ENCODE measurements at regions not wholly inside any gene's neighbourhood (a gene's known extent, or its start where the extent isn't known, plus 50 kb on each side); places are given as distances from the start of the nearest gene placed in this dataset.
"Not testable (repeated sequence)": the region's sequence is repeated elsewhere in the genome, so short reads cannot be mapped to it uniquely, and the experiment has no call there.

DNA sequence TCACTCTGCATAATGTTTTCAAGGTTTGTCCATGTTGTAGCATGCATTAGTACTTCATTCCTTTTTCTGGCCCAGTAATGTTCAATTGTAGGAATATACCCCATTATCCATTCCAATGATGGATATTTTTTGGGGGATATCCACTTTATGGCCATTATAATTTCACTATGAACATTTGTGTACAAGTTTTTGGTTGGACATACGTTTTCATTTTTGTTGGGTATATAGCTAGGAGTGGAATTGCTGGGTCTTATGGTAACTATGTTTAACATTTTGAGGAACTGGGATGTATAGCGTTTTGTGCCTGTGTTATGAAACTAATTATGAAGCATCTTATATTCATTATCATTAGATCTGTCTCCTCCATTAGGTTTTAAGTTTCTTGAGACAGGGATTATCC, 191.6 kb downstream of the TM9SF2 start:
- peaks cover 53% of the 10 kb centered on the region for H3K27me3 ChIP-seq (replicated peaks)
- H3K4me1 ChIP-seq (replicated peaks): no peaks in the 10 kb centered on the region
- no peak overlapping the region for H3K27ac ChIP-seq
- no peaks in the 10 kb centered on the region for H3K36me3 ChIP-seq
- H3K9me3 ChIP-seq (replicated peaks): 0 out of 2 replicates have a peak, but pooled peaks cover 4% of the 10 kb centered on the region
- no peak for DNase-seq (ENCODE audit: low read depth in 1 of 2, low spot score in 2 of 2)
- H3K4me3 ChIP-seq: no peak overlapping the region

DNA sequence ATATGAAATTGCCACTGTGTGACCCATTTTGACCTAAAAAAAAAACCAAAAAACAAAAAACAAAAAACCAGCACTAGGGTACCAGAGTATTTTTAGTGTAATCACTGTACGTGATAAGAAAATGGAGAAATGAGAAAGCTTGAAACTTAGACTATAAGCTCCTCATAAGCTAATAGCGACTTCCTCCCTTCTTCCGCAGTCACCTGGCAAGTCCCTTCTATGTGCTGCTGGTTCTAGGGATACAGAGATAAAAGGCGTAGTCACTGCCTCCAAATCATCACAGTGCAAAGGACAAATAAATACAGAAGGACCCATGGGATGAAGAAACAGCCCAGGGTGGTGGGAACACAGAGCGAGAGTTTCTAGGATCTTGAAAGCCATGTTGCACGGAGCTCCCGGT, 190.3 kb downstream of the TM9SF2 start:
- Histone ChIP-seq H3K36me3 (no peaks in the 10 kb centered on the region), H3K9me3 (replicated peaks) (0 out of 2 replicates have a peak, but pooled peaks cover 4% of the 10 kb centered on the region)

DNA sequence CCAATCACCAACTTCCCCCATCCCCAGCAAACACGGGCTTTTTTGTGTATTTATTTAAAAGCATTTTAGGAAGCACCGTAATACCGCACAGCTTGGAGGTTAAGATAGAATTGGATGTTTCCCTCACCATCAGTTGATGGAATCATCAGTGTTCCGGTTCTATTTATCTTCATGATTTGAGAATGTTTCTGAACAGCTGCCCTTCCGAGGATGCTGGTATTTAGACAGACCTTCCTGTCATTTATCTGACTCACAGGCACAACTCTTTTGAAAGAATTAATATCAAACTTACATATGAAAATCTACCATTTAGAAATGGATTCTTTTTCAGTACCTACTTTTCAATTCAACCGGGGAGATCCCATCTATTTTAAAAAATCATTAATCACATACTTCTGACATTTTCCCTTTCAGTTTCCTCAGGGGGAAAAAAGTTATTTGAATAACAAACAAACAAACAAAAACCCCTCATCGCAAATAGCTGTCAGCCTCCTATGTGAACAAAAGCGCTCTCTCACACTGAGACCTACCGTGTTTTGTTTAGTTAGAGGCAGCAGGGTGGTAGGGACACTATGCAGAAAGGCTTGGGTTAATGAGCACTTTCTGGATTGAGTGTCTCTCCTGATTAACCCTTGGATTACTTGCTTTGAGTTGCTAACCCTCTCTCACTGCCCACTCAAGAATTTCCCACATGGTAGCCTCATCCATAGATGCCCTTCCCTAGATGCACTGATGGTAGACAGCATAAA, 189.3 kb downstream of the TM9SF2 start:
- no peak for DNase-seq (ENCODE audit: low read depth in 1 of 2, low spot score in 2 of 2)
- Histone ChIP-seq H3K27ac (no peak overlapping the region), H3K4me1 (replicated peaks) (no peaks in the 10 kb centered on the region), H3K9me3 (replicated peaks) (0 out of 2 replicates have a peak, but pooled peaks cover 4% of the 10 kb centered on the region), H3K27me3 (replicated peaks) (peaks cover 65% of the 10 kb centered on the region), H3K36me3 (no peaks in the 10 kb centered on the region), H3K4me3 (no peak overlapping the region)

More for the DNA sequence above, 190.3 kb downstream of the TM9SF2 start:
- Histone ChIP-seq H3K4me1 (replicated peaks) (no peaks in the 10 kb centered on the region), H3K27me3 (replicated peaks) (peaks cover 58% of the 10 kb centered on the region), H3K4me3 (no peak overlapping the region), H3K27ac (no peak overlapping the region)
- DNase-seq (ENCODE audit: low read depth in 1 of 2, low spot score in 2 of 2): no peak

DNA sequence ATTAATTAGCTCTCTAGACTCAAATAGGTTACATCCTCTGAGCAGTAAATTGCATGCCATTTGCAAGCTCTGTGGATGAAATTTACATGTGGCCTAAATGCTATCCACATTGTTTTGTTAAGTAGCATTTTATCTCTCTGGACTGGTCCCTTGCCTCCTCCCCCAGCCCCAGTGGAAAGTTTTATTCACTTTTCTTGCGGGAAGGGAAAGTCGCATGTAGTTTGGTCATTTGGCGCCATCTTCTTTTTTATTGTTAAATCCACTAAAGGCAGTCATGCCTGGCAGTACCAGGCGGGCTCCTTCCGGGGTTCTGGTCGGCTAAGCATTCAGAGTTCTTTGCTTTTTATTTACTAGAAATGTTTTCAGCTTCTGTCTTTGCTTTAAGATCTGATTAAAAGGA, 188.7 kb downstream of the TM9SF2 start:
- Histone ChIP-seq H3K36me3 (no peaks in the 10 kb centered on the region), H3K27ac (no peak overlapping the region), H3K9me3 (replicated peaks) (0 out of 2 replicates have a peak, but pooled peaks cover 4% of the 10 kb centered on the region), H3K4me3 (no peak overlapping the region), H3K4me1 (replicated peaks) (no peaks in the 10 kb centered on the region), H3K27me3 (replicated peaks) (peaks cover 66% of the 10 kb centered on the region)
- DNase-seq (ENCODE audit: low read depth in 1 of 2, low spot score in 2 of 2): no peak

DNA sequence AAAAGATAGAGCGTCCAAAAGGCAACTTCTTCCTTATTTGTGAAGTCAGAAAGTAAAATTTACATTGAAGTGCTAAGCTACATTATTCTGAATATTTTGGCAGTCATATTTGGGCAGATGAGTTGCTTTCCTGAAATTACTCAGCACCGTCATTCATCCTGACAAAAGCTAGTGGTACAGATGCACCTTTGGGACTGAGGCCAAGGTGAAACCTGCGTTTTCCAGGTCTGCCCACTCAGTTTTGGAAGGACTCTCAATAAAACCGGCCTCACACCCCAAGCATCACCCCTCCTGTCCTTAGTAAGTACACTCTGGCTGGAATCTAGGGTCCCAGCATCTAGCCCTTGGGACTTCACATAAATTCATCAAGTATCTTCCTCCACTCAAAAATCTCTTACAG, 187.5 kb downstream of the TM9SF2 start:
- Histone ChIP-seq H3K27me3 (replicated peaks) (peaks cover 69% of the 10 kb centered on the region), H3K27ac (no peak overlapping the region), H3K4me3 (no peak overlapping the region), H3K4me1 (replicated peaks) (no peaks in the 10 kb centered on the region), H3K36me3 (no peaks in the 10 kb centered on the region), H3K9me3 (replicated peaks) (0 out of 2 replicates have a peak, but pooled peaks cover 4% of the 10 kb centered on the region)
- DNase-seq (ENCODE audit: low read depth in 1 of 2, low spot score in 2 of 2): no peak

DNA sequence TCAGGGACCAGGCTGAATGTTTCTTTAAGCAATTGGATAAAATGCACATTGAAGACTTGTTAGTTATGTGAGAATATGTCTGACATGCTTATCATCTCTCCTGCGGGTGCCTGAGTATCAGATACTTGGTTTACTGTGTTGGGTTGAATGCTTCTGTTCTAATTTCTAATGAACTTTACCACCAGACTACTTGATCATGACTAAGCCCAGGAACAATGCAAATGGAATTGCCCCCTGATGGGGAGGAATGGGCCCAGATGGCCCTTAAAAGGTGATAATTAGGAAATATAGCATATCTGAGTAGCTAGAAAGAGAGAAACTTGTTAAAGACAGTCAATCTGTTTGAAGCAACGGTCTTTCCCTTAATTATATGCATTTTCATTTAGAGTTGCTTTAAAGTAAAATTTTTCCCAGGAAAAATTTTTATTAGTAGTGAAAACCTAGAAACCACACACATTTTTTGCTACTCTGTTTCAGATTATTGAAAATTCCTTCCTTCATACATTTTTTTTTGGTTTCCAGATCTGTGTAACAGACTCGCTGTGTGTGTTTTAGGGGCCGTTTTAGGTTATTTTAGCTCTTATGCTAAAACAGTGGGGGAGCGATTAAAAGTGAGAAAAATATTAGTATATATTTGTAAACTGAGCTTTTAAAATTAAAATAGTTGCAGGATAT, 186.6 kb downstream of the TM9SF2 start:
- DNase-seq (ENCODE audit: low read depth in 1 of 2, low spot score in 2 of 2): no peak
- no peak overlapping the region for H3K4me3 ChIP-seq
- H3K27ac ChIP-seq: no peak overlapping the region
- H3K36me3 ChIP-seq: no peaks in the 10 kb centered on the region
- H3K9me3 ChIP-seq (replicated peaks): 0 out of 2 replicates have a peak, but pooled peaks cover 1% of the 10 kb centered on the region
- peaks cover 60% of the 10 kb centered on the region for H3K27me3 ChIP-seq (replicated peaks)
- H3K4me1 ChIP-seq (replicated peaks): no peaks in the 10 kb centered on the region

DNA sequence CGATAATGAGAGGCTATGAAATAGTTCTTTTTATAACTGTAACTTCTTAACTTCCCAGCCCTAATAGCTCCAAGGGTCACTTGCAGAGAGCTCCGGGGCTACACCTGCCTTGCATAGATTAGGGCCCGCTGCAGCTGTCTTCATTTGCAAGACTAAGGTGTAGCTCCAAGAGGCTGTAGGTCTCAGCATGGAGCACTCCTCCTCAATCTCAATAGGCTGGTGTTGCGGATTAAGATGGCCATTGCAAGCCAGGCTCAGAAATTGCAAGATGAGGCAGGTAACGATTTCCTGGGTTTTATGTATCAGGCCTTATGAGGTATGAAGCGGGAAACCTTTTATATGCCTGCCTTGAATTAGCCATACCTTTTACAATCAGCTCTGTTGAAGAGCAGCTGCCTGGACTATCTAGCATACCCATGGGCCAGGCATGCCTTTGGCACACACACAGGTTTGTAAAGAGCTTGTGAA, 185.7 kb downstream of the TM9SF2 start:
- Histone ChIP-seq H3K9me3 (replicated peaks) (no peaks in the 10 kb centered on the region), H3K27me3 (replicated peaks) (peaks cover 57% of the 10 kb centered on the region), H3K4me3 (no peak overlapping the region), H3K4me1 (replicated peaks) (no peaks in the 10 kb centered on the region), H3K36me3 (no peaks in the 10 kb centered on the region), H3K27ac (no peak overlapping the region)
- no peak for DNase-seq (ENCODE audit: low read depth in 1 of 2, low spot score in 2 of 2)

DNA sequence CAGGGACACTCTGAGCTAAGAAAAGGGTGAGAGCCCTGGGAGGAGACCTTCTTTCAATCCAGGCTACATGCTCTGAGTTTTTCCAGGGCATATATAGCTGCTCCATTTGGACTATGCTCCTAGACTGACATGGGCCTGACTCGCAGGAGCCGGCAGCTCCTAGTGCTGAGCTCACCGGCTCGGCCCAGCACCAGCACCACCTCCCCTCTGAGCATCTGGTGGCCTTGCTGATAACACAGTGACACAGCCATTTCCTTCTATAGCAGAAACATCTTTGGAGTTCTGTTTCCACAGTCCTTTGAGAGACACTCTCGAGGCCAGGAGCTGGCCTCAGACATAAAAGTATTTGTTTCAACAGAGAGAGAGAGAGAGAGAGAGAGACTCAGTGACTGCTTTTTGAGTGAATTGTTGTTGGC, 184.9 kb downstream of the TM9SF2 start:
- no peak overlapping the region for H3K4me3 ChIP-seq
- DNase-seq (ENCODE audit: low read depth in 1 of 2, low spot score in 2 of 2): peak in 1 of 2 experiments; percentile 58
- H3K4me1 ChIP-seq (replicated peaks): no peaks in the 10 kb centered on the region
- peaks cover 49% of the 10 kb centered on the region for H3K27me3 ChIP-seq (replicated peaks)
- H3K9me3 ChIP-seq (replicated peaks): no peaks in the 10 kb centered on the region
- no peak overlapping the region for H3K27ac ChIP-seq
- no peaks in the 10 kb centered on the region for H3K36me3 ChIP-seq

DNA sequence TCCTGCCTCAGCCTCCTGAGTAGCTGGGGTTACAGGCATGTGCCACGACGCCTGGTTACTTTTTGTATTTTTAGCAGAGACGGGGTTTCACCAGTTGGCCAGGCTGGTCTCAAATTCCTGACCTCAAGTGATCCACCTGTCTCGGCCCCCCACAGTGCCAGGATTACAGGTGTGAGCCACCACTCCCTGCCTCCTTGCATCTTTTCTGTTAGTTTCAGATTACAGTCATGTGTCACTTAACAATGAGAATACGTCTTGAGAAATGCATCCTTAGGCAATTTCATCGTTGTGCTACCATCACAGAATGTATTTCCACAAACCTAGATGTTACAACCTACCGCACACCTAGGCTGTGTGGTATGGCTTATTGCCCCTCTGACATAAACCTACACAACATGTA, 180.4 kb downstream of the TM9SF2 start:
- peak in 1 of 2 experiments; percentile 50 for DNase-seq (ENCODE audit: low read depth in 1 of 2, low spot score in 2 of 2)
- no peaks in the 10 kb centered on the region for H3K9me3 ChIP-seq (replicated peaks)
- H3K4me3 ChIP-seq: no peak overlapping the region
- no peak overlapping the region for H3K27ac ChIP-seq
- H3K27me3 ChIP-seq (replicated peaks): peaks cover 28% of the 10 kb centered on the region
- H3K36me3 ChIP-seq: no peaks in the 10 kb centered on the region
- H3K4me1 ChIP-seq (replicated peaks): no peaks in the 10 kb centered on the region

DNA sequence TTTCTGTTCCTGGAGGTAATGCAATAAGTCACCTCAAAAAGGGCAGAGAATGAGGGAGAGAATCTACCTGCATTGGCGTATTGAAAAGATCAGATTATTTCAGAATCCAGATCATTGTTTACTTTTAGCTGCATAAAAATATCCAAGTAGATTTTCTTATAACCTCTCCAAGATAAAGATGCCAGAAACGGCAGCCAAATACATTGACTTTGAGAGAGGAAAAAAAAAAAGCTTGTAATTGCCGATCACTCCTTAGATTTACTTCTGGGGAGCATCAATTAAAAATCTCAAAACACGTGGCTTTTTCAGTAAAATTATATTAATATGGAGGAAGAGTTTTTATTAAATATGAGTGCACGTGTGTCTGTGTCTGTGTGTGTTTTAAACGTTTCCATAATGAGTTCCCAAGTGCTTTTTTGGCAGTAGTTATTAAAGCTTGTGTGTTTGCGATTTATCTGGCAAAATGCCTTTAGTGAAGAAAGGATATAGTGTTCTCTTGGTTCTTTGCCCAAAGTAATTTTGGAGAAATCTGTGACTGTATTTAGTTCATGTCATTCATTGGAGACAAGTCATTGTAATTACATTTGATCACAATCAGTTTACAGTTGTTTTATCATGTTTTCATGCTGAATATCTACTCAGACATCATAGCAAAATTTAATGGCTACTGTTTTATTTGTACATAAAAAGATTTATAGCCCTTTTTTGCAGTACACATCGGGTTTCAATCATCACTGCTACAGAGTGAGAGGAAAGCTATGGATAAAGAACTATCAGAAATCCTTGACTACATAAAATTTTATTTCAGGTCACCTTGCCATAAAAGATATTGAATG, 176.1 kb downstream of the TM9SF2 start:
- peaks cover 22% of the 10 kb centered on the region for H3K27me3 ChIP-seq (replicated peaks)
- DNase-seq (ENCODE audit: low read depth in 1 of 2, low spot score in 2 of 2): no peak
- H3K9me3 ChIP-seq (replicated peaks): peaks cover 3% of the 10 kb centered on the region; the same call in 1 of the 2 replicates
- no peak overlapping the region for H3K27ac ChIP-seq
- no peaks in the 10 kb centered on the region for H3K4me1 ChIP-seq (replicated peaks)
- no peak overlapping the region for H3K4me3 ChIP-seq
- H3K36me3 ChIP-seq: no peaks in the 10 kb centered on the region

DNA sequence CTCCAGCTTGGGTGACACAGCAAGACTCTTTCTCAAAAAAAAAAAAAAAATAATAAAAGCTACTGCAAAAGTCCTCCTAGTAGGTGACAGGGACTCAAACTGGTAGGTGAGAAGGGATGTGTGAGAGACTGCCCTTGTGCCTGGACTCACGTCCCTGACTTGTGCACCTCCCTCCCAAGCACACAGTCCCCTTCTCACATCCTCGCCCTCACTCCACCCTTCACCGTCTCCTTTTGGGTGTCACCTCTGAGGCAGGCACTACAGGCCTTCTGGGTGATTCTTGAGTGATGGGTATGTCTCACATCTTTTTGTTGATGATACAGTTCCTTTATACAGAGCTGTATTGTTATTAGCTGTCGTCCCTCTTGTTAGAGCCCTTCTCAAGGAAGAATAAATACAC, 170.5 kb downstream of the TM9SF2 start:
- H3K27ac ChIP-seq: no peak overlapping the region
- peak in 1 of 2 experiments; percentile 57 for DNase-seq (ENCODE audit: low read depth in 1 of 2, low spot score in 2 of 2)
- H3K27me3 ChIP-seq (replicated peaks): peaks cover 33% of the 10 kb centered on the region
- no peaks in the 10 kb centered on the region for H3K4me1 ChIP-seq (replicated peaks)
- peaks cover 3% of the 10 kb centered on the region for H3K9me3 ChIP-seq (replicated peaks)
- no peaks in the 10 kb centered on the region for H3K36me3 ChIP-seq
- H3K4me3 ChIP-seq: no peak overlapping the region

DNA sequence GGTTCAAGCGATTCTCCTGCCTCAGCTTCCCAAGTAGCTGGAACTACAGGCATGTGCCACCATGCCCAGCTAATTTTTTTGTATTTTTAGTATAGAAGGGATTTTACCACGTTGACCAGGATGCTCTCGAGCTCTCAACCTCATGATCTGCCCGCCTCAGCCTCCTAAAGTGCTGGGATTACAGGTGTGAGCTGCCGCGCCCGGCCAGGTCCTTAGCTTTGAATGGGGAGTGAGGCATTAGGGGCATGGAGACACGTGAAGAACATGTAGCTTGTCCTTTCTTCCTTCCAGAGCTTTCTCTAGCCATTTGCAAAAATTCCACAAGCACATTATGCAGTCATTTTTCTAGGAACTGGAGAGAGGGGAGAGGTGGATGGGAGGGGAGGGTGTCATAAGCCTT, 167.8 kb downstream of the TM9SF2 start:
- peaks cover 50% of the 10 kb centered on the region for H3K27me3 ChIP-seq (replicated peaks)
- peak in 1 of 2 experiments; percentile 53 for DNase-seq (ENCODE audit: low read depth in 1 of 2, low spot score in 2 of 2)
- H3K9me3 ChIP-seq (replicated peaks); H3K27ac ChIP-seq; H3K4me3 ChIP-seq; H3K4me1 ChIP-seq (replicated peaks); H3K36me3 ChIP-seq: not testable (repeated sequence)

DNA sequence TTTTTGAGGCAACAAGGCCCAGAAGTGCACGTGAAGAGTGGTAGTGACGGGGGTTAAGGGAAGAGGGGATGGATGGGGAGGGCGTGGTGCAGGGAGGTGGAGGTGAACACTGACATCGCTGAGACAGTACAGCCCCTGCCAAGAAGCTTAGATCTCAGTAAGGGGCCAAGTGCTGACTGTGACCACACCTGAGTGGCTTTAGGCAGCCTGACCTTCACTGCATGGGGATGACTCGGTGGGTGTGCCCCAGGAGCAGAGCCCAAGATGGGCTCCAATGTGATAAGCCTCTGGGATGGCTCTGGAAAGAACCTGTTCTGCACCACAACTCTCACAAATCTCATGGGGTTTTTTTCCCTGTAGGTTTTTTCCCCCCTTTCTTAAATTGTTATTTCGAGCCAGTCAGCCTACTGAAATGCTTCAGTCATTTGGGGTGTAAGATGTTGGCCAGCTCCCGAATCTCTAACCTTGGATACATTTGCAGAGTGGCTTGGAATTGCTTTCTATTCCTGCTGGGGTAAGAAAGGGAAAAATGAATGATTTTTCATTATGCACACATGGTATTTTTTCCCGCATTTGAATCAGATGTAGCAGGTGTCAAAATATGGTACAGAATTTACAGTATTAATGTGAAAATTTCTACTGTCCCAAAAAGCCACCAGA, 165.0 kb downstream of the TM9SF2 start:
- peak in 1 of 2 experiments; percentile 55 for DNase-seq (ENCODE audit: low read depth in 1 of 2, low spot score in 2 of 2)
- Histone ChIP-seq H3K4me3 (no peak overlapping the region), H3K4me1 (replicated peaks) (no peaks in the 10 kb centered on the region), H3K27ac (no peak overlapping the region), H3K36me3 (no peaks in the 10 kb centered on the region), H3K9me3 (replicated peaks) (no peaks in the 10 kb centered on the region; the same call in 1 of the 2 replicates), H3K27me3 (replicated peaks) (peaks cover 74% of the 10 kb centered on the region)

Data from SJSA1 (cell line).